ENCODE measurements at regions not wholly inside any gene's neighbourhood (a gene's known extent, or its start where the extent isn't known, plus 50 kb on each side); places are given as distances from the start of the nearest gene placed in this dataset.
"Not testable (repeated sequence)": the region's sequence is repeated elsewhere in the genome, so short reads cannot be mapped to it uniquely, and the experiment has no call there.

- no peaks in the 10 kb centered on the region for H3K4me1 ChIP-seq (ENCODE audit: control insufficient read depth, insufficient read depth, low read length, poor library complexity, severe bottlenecking)
- no peak overlapping the region for H3K4me3 ChIP-seq (ENCODE audit: extremely low read depth, insufficient read depth, low read length, poor library complexity, severe bottlenecking)
- no peaks in the 10 kb centered on the region for H3K36me3 ChIP-seq (ENCODE audit: control insufficient read depth, insufficient read depth, low read length)
- peaks cover 2% of the 10 kb centered on the region for H3K9me3 ChIP-seq (ENCODE audit: control insufficient read depth, low read length)
- WGBS, 2 experiments (ENCODE audit: insufficient coverage in 2 of 2): no CpG with 5 or more reads among the region's 2 CpGs
- no peak overlapping the region for H3K27ac ChIP-seq (ENCODE audit: low read depth, low read length, severe bottlenecking)
These were observed 194.3 kb upstream of the TRPC7 start for GRCh38 chr5:136559651-136560050.

- H3K4me1 ChIP-seq (ENCODE audit: control insufficient read depth, insufficient read depth, low read length, poor library complexity, severe bottlenecking); H3K9me3 ChIP-seq (ENCODE audit: control insufficient read depth, low read length); H3K4me3 ChIP-seq (ENCODE audit: extremely low read depth, insufficient read depth, low read length, poor library complexity, severe bottlenecking); H3K27ac ChIP-seq (ENCODE audit: low read depth, low read length, severe bottlenecking); H3K36me3 ChIP-seq (ENCODE audit: control insufficient read depth, insufficient read depth, low read length): not testable (repeated sequence)
- 94% methylated on average over 2 of the region's 2 CpGs; no CpG with 5 or more reads in 1 of the 2 experiments for WGBS, 2 experiments (ENCODE audit: insufficient coverage in 2 of 2)
These were observed 181.8 kb upstream of the TRPC7 start for GRCh38 chr5:136547096-136547495.

GRCh38 chr5:136546441-136546840, 181.1 kb upstream of the TRPC7 start:
- not testable (repeated sequence) for H3K36me3 ChIP-seq (ENCODE audit: control insufficient read depth, insufficient read depth, low read length); H3K4me3 ChIP-seq (ENCODE audit: extremely low read depth, insufficient read depth, low read length, poor library complexity, severe bottlenecking); H3K27ac ChIP-seq (ENCODE audit: low read depth, low read length, severe bottlenecking); H3K4me1 ChIP-seq (ENCODE audit: control insufficient read depth, insufficient read depth, low read length, poor library complexity, severe bottlenecking); H3K9me3 ChIP-seq (ENCODE audit: control insufficient read depth, low read length)
- 100% methylated on average over 2 of the region's 3 CpGs; no CpG with 5 or more reads in 1 of the 2 experiments for WGBS, 2 experiments (ENCODE audit: insufficient coverage in 2 of 2)

GRCh38 chr5:136545031-136545430, 179.7 kb upstream of the TRPC7 start:
- H3K4me1 ChIP-seq (ENCODE audit: control insufficient read depth, insufficient read depth, low read length, poor library complexity, severe bottlenecking); H3K27ac ChIP-seq (ENCODE audit: low read depth, low read length, severe bottlenecking); H3K9me3 ChIP-seq (ENCODE audit: control insufficient read depth, low read length); H3K36me3 ChIP-seq (ENCODE audit: control insufficient read depth, insufficient read depth, low read length); H3K4me3 ChIP-seq (ENCODE audit: extremely low read depth, insufficient read depth, low read length, poor library complexity, severe bottlenecking): not testable (repeated sequence)
- 89 to 90% methylated on average over 2 to 4 of the region's 5 CpGs for WGBS, 2 experiments (ENCODE audit: insufficient coverage in 2 of 2)

- Histone ChIP-seq H3K4me1 (ENCODE audit: control insufficient read depth, insufficient read depth, low read length, poor library complexity, severe bottlenecking) (no peaks in the 10 kb centered on the region), H3K9me3 (ENCODE audit: control insufficient read depth, low read length) (no peaks in the 10 kb centered on the region), H3K27ac (ENCODE audit: low read depth, low read length, severe bottlenecking) (no peak overlapping the region), H3K4me3 (ENCODE audit: extremely low read depth, insufficient read depth, low read length, poor library complexity, severe bottlenecking) (no peak overlapping the region), H3K36me3 (ENCODE audit: control insufficient read depth, insufficient read depth, low read length) (no peaks in the 10 kb centered on the region)
- no CpG with 5 or more reads among the region's 2 CpGs for WGBS, 2 experiments (ENCODE audit: insufficient coverage in 2 of 2)
These were observed 173.2 kb upstream of the TRPC7 start for GRCh38 chr5:136538534-136538933.

GRCh38 chr5:136529081-136529480, 163.7 kb upstream of the TRPC7 start:
- no peak overlapping the region for H3K27ac ChIP-seq (ENCODE audit: low read depth, low read length, severe bottlenecking)

GRCh38 chr5:136528481-136529030, 163.2 kb upstream of the TRPC7 start:
- no peak overlapping the region for H3K27ac ChIP-seq (ENCODE audit: low read depth, low read length, severe bottlenecking)
- no peaks in the 10 kb centered on the region for H3K9me3 ChIP-seq (ENCODE audit: control insufficient read depth, low read length)
- H3K36me3 ChIP-seq (ENCODE audit: control insufficient read depth, insufficient read depth, low read length): no peaks in the 10 kb centered on the region
- 94 to 100% methylated on average over 1 to 2 of the region's 2 CpGs for WGBS, 2 experiments (ENCODE audit: insufficient coverage in 2 of 2)
- H3K4me1 ChIP-seq (ENCODE audit: control insufficient read depth, insufficient read depth, low read length, poor library complexity, severe bottlenecking): peaks cover 23% of the 10 kb centered on the region
- no peak overlapping the region for H3K4me3 ChIP-seq (ENCODE audit: extremely low read depth, insufficient read depth, low read length, poor library complexity, severe bottlenecking)

More at GRCh38 chr5:136529081-136529480, 163.7 kb upstream of the TRPC7 start:
- H3K9me3 ChIP-seq (ENCODE audit: control insufficient read depth, low read length): no peaks in the 10 kb centered on the region
- no peak overlapping the region for H3K4me3 ChIP-seq (ENCODE audit: extremely low read depth, insufficient read depth, low read length, poor library complexity, severe bottlenecking)
- peaks cover 23% of the 10 kb centered on the region for H3K4me1 ChIP-seq (ENCODE audit: control insufficient read depth, insufficient read depth, low read length, poor library complexity, severe bottlenecking)
- H3K36me3 ChIP-seq (ENCODE audit: control insufficient read depth, insufficient read depth, low read length): no peaks in the 10 kb centered on the region

GRCh38 chr5:136527311-136527710, 162.0 kb upstream of the TRPC7 start:
- peaks cover 27% of the 10 kb centered on the region for H3K4me1 ChIP-seq (ENCODE audit: control insufficient read depth, insufficient read depth, low read length, poor library complexity, severe bottlenecking)
- H3K27ac ChIP-seq (ENCODE audit: low read depth, low read length, severe bottlenecking): no peak overlapping the region
- no peaks in the 10 kb centered on the region for H3K9me3 ChIP-seq (ENCODE audit: control insufficient read depth, low read length)
- no peaks in the 10 kb centered on the region for H3K36me3 ChIP-seq (ENCODE audit: control insufficient read depth, insufficient read depth, low read length)
- WGBS, 2 experiments (ENCODE audit: insufficient coverage in 2 of 2): 90 to 94% methylated on average over 2 of the region's 4 CpGs
- no peak overlapping the region for H3K4me3 ChIP-seq (ENCODE audit: extremely low read depth, insufficient read depth, low read length, poor library complexity, severe bottlenecking)

- WGBS, 2 experiments (ENCODE audit: insufficient coverage in 2 of 2): 80 to 83% methylated on average over 1 to 2 of the region's 5 CpGs
- no peaks in the 10 kb centered on the region for H3K36me3 ChIP-seq (ENCODE audit: control insufficient read depth, insufficient read depth, low read length)
- no peaks in the 10 kb centered on the region for H3K9me3 ChIP-seq (ENCODE audit: control insufficient read depth, low read length)
- H3K27ac ChIP-seq (ENCODE audit: low read depth, low read length, severe bottlenecking): no peak overlapping the region
- H3K4me3 ChIP-seq (ENCODE audit: extremely low read depth, insufficient read depth, low read length, poor library complexity, severe bottlenecking): no peak overlapping the region
- peaks cover 29% of the 10 kb centered on the region for H3K4me1 ChIP-seq (ENCODE audit: control insufficient read depth, insufficient read depth, low read length, poor library complexity, severe bottlenecking)
These were observed 161.4 kb upstream of the TRPC7 start for GRCh38 chr5:136526791-136527190.

GRCh38 chr5:136526021-136526420, 160.7 kb upstream of the TRPC7 start:
- H3K4me3 ChIP-seq (ENCODE audit: extremely low read depth, insufficient read depth, low read length, poor library complexity, severe bottlenecking): no peak overlapping the region
- WGBS, 2 experiments (ENCODE audit: insufficient coverage in 2 of 2): 91 to 96% methylated on average over 3 to 4 of the region's 4 CpGs
- H3K4me1 ChIP-seq (ENCODE audit: control insufficient read depth, insufficient read depth, low read length, poor library complexity, severe bottlenecking): peaks cover 29% of the 10 kb centered on the region
- H3K27ac ChIP-seq (ENCODE audit: low read depth, low read length, severe bottlenecking): no peak overlapping the region
- no peaks in the 10 kb centered on the region for H3K9me3 ChIP-seq (ENCODE audit: control insufficient read depth, low read length)
- no peaks in the 10 kb centered on the region for H3K36me3 ChIP-seq (ENCODE audit: control insufficient read depth, insufficient read depth, low read length)

GRCh38 chr5:136525597-136525996, 160.3 kb upstream of the TRPC7 start:
- Histone ChIP-seq H3K27ac (ENCODE audit: low read depth, low read length, severe bottlenecking) (no peak overlapping the region), H3K4me3 (ENCODE audit: extremely low read depth, insufficient read depth, low read length, poor library complexity, severe bottlenecking) (no peak overlapping the region), H3K36me3 (ENCODE audit: control insufficient read depth, insufficient read depth, low read length) (no peaks in the 10 kb centered on the region), H3K4me1 (ENCODE audit: control insufficient read depth, insufficient read depth, low read length, poor library complexity, severe bottlenecking) (peaks cover 29% of the 10 kb centered on the region), H3K9me3 (ENCODE audit: control insufficient read depth, low read length) (no peaks in the 10 kb centered on the region)
- 50 to 61% methylated on average over 1 to 2 of the region's 2 CpGs for WGBS, 2 experiments (ENCODE audit: insufficient coverage in 2 of 2)
